ENCODE measurements at regions not wholly inside any gene's neighbourhood (a gene's known extent, or its start where the extent isn't known, plus 50 kb on each side); places are given as distances from the start of the nearest gene placed in this dataset.

GRCh38 chrX:40260146-40260747 lies 162.5 kb upstream of the BCOR start:
- DNase-seq (ENCODE audit: low read depth in 4 of 6, low spot score in 6 of 6) = no peak
- no peak overlapping the region for H3K27ac ChIP-seq (ENCODE audit: low read depth, low read length)
- H3K4me1 ChIP-seq (ENCODE audit: control insufficient read depth, insufficient read depth, low read length) = peaks cover 14% of the 10 kb centered on the region
- WGBS (ENCODE audit: insufficient coverage) = 87% methylated on average over 3 of the region's 14 CpGs
- H3K9me3 ChIP-seq (ENCODE audit: control insufficient read depth, insufficient read depth, low read length) = no peaks in the 10 kb centered on the region
- peaks cover 2% of the 10 kb centered on the region for H3K27me3 ChIP-seq (ENCODE audit: control insufficient read depth, insufficient read depth, low read length)
- no peaks in the 10 kb centered on the region for H3K36me3 ChIP-seq (ENCODE audit: control insufficient read depth, insufficient read depth, low read length)
- no peak overlapping the region for H3K4me3 ChIP-seq (ENCODE audit: low read depth, low read length)

GRCh38 chrX:40258909-40259308 lies 161.2 kb upstream of the BCOR start:
- Histone ChIP-seq H3K27me3 (ENCODE audit: control insufficient read depth, insufficient read depth, low read length) (peaks cover 2% of the 10 kb centered on the region), H3K27ac (ENCODE audit: low read depth, low read length) (no peak overlapping the region), H3K4me3 (ENCODE audit: low read depth, low read length) (no peak overlapping the region), H3K4me1 (ENCODE audit: control insufficient read depth, insufficient read depth, low read length) (peaks cover 14% of the 10 kb centered on the region), H3K9me3 (ENCODE audit: control insufficient read depth, insufficient read depth, low read length) (no peaks in the 10 kb centered on the region), H3K36me3 (ENCODE audit: control insufficient read depth, insufficient read depth, low read length) (no peaks in the 10 kb centered on the region)
- WGBS (ENCODE audit: insufficient coverage) = 63% methylated on average over 4 of the region's 6 CpGs
- no peak for DNase-seq (ENCODE audit: low read depth in 4 of 6, low spot score in 6 of 6)

GRCh38 chrX:40253771-40254170 lies 156.0 kb upstream of the BCOR start:
- Histone ChIP-seq H3K9me3 (ENCODE audit: control insufficient read depth, insufficient read depth, low read length) (no peaks in the 10 kb centered on the region), H3K36me3 (ENCODE audit: control insufficient read depth, insufficient read depth, low read length) (no peaks in the 10 kb centered on the region), H3K4me3 (ENCODE audit: low read depth, low read length) (no peak overlapping the region), H3K4me1 (ENCODE audit: control insufficient read depth, insufficient read depth, low read length) (no peaks in the 10 kb centered on the region), H3K27me3 (ENCODE audit: control insufficient read depth, insufficient read depth, low read length) (no peaks in the 10 kb centered on the region), H3K27ac (ENCODE audit: low read depth, low read length) (no peak overlapping the region)
- 87% methylated on average over 4 of the region's 5 CpGs for WGBS (ENCODE audit: insufficient coverage)
- no peak for DNase-seq (ENCODE audit: low read depth in 4 of 6, low spot score in 6 of 6)

GRCh38 chrX:40249582-40249981 lies 151.8 kb upstream of the BCOR start:
- no peak overlapping the region for H3K4me3 ChIP-seq (ENCODE audit: low read depth, low read length)
- peaks cover 8% of the 10 kb centered on the region for H3K4me1 ChIP-seq (ENCODE audit: control insufficient read depth, insufficient read depth, low read length)
- H3K27ac ChIP-seq (ENCODE audit: low read depth, low read length) = no peak overlapping the region
- H3K36me3 ChIP-seq (ENCODE audit: control insufficient read depth, insufficient read depth, low read length) = no peaks in the 10 kb centered on the region
- no peak for DNase-seq (ENCODE audit: low read depth in 4 of 6, low spot score in 6 of 6)
- peaks cover 3% of the 10 kb centered on the region for H3K27me3 ChIP-seq (ENCODE audit: control insufficient read depth, insufficient read depth, low read length)
- WGBS (ENCODE audit: insufficient coverage) = 62% methylated on average over 4 of the region's 5 CpGs
- H3K9me3 ChIP-seq (ENCODE audit: control insufficient read depth, insufficient read depth, low read length) = no peaks in the 10 kb centered on the region

GRCh38 chrX:40248822-40249221 lies 151.1 kb upstream of the BCOR start:
- 58% methylated on average over 8 of the region's 9 CpGs for WGBS (ENCODE audit: insufficient coverage)
- Histone ChIP-seq H3K27ac (ENCODE audit: low read depth, low read length) (no peak overlapping the region), H3K36me3 (ENCODE audit: control insufficient read depth, insufficient read depth, low read length) (no peaks in the 10 kb centered on the region), H3K4me3 (ENCODE audit: low read depth, low read length) (no peak overlapping the region), H3K9me3 (ENCODE audit: control insufficient read depth, insufficient read depth, low read length) (no peaks in the 10 kb centered on the region), H3K27me3 (ENCODE audit: control insufficient read depth, insufficient read depth, low read length) (peaks cover 5% of the 10 kb centered on the region), H3K4me1 (ENCODE audit: control insufficient read depth, insufficient read depth, low read length) (peaks cover 8% of the 10 kb centered on the region)
- no peak for DNase-seq (ENCODE audit: low read depth in 4 of 6, low spot score in 6 of 6)

- Histone ChIP-seq H3K27me3 (ENCODE audit: control insufficient read depth, insufficient read depth, low read length) (peaks cover 6% of the 10 kb centered on the region), H3K4me1 (ENCODE audit: control insufficient read depth, insufficient read depth, low read length) (peaks cover 8% of the 10 kb centered on the region), H3K36me3 (ENCODE audit: control insufficient read depth, insufficient read depth, low read length) (no peaks in the 10 kb centered on the region), H3K4me3 (ENCODE audit: low read depth, low read length) (no peak overlapping the region), H3K27ac (ENCODE audit: low read depth, low read length) (no peak overlapping the region), H3K9me3 (ENCODE audit: control insufficient read depth, insufficient read depth, low read length) (no peaks in the 10 kb centered on the region)
- DNase-seq (ENCODE audit: low read depth in 4 of 6, low spot score in 6 of 6) = no peak
- 51% methylated on average over 10 of the region's 13 CpGs for WGBS (ENCODE audit: insufficient coverage)
Measured at GRCh38 chrX:40247848-40248622, 150.3 kb upstream of the BCOR start.

- 40% methylated on average over 1 of the region's 1 CpG for WGBS (ENCODE audit: insufficient coverage)
- no peak overlapping the region for H3K4me3 ChIP-seq (ENCODE audit: low read depth, low read length)
- H3K27ac ChIP-seq (ENCODE audit: low read depth, low read length) = no peak overlapping the region
- H3K4me1 ChIP-seq (ENCODE audit: control insufficient read depth, insufficient read depth, low read length) = peaks cover 8% of the 10 kb centered on the region
- no peaks in the 10 kb centered on the region for H3K36me3 ChIP-seq (ENCODE audit: control insufficient read depth, insufficient read depth, low read length)
- peaks cover 6% of the 10 kb centered on the region for H3K27me3 ChIP-seq (ENCODE audit: control insufficient read depth, insufficient read depth, low read length)
- H3K9me3 ChIP-seq (ENCODE audit: control insufficient read depth, insufficient read depth, low read length) = no peaks in the 10 kb centered on the region
- DNase-seq (ENCODE audit: low read depth in 4 of 6, low spot score in 6 of 6) = no peak
Measured at GRCh38 chrX:40247382-40247781, 149.6 kb upstream of the BCOR start.

GRCh38 chrX:40245488-40246071 lies 147.8 kb upstream of the BCOR start:
- no peaks in the 10 kb centered on the region for H3K36me3 ChIP-seq (ENCODE audit: control insufficient read depth, insufficient read depth, low read length)
- 51% methylated on average over 11 of the region's 12 CpGs for WGBS (ENCODE audit: insufficient coverage)
- H3K27ac ChIP-seq (ENCODE audit: low read depth, low read length) = peak overlapping the region; percentile 22
- peaks cover 6% of the 10 kb centered on the region for H3K27me3 ChIP-seq (ENCODE audit: control insufficient read depth, insufficient read depth, low read length)
- peak in 1 of 6 donors; percentile 28 for DNase-seq (ENCODE audit: low read depth in 4 of 6, low spot score in 6 of 6)
- no peaks in the 10 kb centered on the region for H3K9me3 ChIP-seq (ENCODE audit: control insufficient read depth, insufficient read depth, low read length)
- peaks cover 8% of the 10 kb centered on the region for H3K4me1 ChIP-seq (ENCODE audit: control insufficient read depth, insufficient read depth, low read length)
- no peak overlapping the region for H3K4me3 ChIP-seq (ENCODE audit: low read depth, low read length)

GRCh38 chrX:40244980-40245379 lies 147.2 kb upstream of the BCOR start:
- H3K27me3 ChIP-seq (ENCODE audit: control insufficient read depth, insufficient read depth, low read length) = peaks cover 6% of the 10 kb centered on the region
- H3K27ac ChIP-seq (ENCODE audit: low read depth, low read length) = no peak overlapping the region
- H3K9me3 ChIP-seq (ENCODE audit: control insufficient read depth, insufficient read depth, low read length) = no peaks in the 10 kb centered on the region
- H3K4me3 ChIP-seq (ENCODE audit: low read depth, low read length) = no peak overlapping the region
- no peaks in the 10 kb centered on the region for H3K36me3 ChIP-seq (ENCODE audit: control insufficient read depth, insufficient read depth, low read length)
- DNase-seq (ENCODE audit: low read depth in 4 of 6, low spot score in 6 of 6) = peak in 2 of 6 donors; percentile 19 to 25
- H3K4me1 ChIP-seq (ENCODE audit: control insufficient read depth, insufficient read depth, low read length) = peaks cover 8% of the 10 kb centered on the region
- WGBS (ENCODE audit: insufficient coverage) = 42% methylated on average over 7 of the region's 11 CpGs

Data from spinal cord (tissue), 9 donors.